ENCODE measurements at regions not wholly inside any gene's neighbourhood (a gene's known extent, or its start where the extent isn't known, plus 50 kb on each side); places are given as distances from the start of the nearest gene placed in this dataset.
"Not testable (repeated sequence)": the region's sequence is repeated elsewhere in the genome, so short reads cannot be mapped to it uniquely, and the experiment has no call there.

GRCh38 chr4:173696551-173696950, 166.5 kb upstream of the HAND2 start:
- FAIRE-seq = no peak

- no peak for FAIRE-seq
These were observed 166.0 kb upstream of the HAND2 start for GRCh38 chr4:173696011-173696410.

- no peak for FAIRE-seq
These were observed 155.8 kb upstream of the HAND2 start for GRCh38 chr4:173685831-173686210.

GRCh38 chr4:173685165-173685830, 155.3 kb upstream of the HAND2 start:
- FAIRE-seq = peak; percentile 60

GRCh38 chr4:173684223-173684622, 154.2 kb upstream of the HAND2 start:
- no peak for FAIRE-seq

- no peak for FAIRE-seq
These were observed 152.6 kb upstream of the HAND2 start for GRCh38 chr4:173682609-173683008.

- FAIRE-seq = no peak
These were observed 150.2 kb upstream of the HAND2 start for GRCh38 chr4:173680278-173680677.

- FAIRE-seq = no peak
These were observed 145.4 kb upstream of the HAND2 start for GRCh38 chr4:173675446-173675845.

- FAIRE-seq = no peak
These were observed 139.6 kb upstream of the HAND2 start for GRCh38 chr4:173669460-173670179.

GRCh38 chr4:173661001-173661400, 131.0 kb upstream of the HAND2 start:
- FAIRE-seq = no peak

- no peak for FAIRE-seq
These were observed 126.9 kb upstream of the HAND2 start for GRCh38 chr4:173656898-173657297.

GRCh38 chr4:173652283-173652931, 122.4 kb upstream of the HAND2 start:
- FAIRE-seq = no peak

- FAIRE-seq = no peak
These were observed 121.7 kb upstream of the HAND2 start for GRCh38 chr4:173651651-173652282.

GRCh38 chr4:173647902-173648301, 117.9 kb upstream of the HAND2 start:
- no peak for FAIRE-seq

- no peak for FAIRE-seq
These were observed 112.5 kb upstream of the HAND2 start for GRCh38 chr4:173642509-173642908.

GRCh38 chr4:173635395-173635794, 105.4 kb upstream of the HAND2 start:
- no peak for FAIRE-seq

- FAIRE-seq = no peak
These were observed 96.2 kb upstream of the HAND2 start for GRCh38 chr4:173626277-173626676.

- FAIRE-seq = not testable (repeated sequence)
These were observed 88.6 kb upstream of the HAND2 start for GRCh38 chr4:173618648-173619047.

- no peak for FAIRE-seq
These were observed 79.1 kb upstream of the HAND2 start for GRCh38 chr4:173609158-173609557.

GRCh38 chr4:173608632-173609031, 78.6 kb upstream of the HAND2 start:
- FAIRE-seq = not testable (repeated sequence)

- FAIRE-seq = no peak
These were observed 61.7 kb upstream of the HAND2 start for GRCh38 chr4:173591760-173592159.

GRCh38 chr4:173590697-173591096, 60.7 kb upstream of the HAND2 start:
- FAIRE-seq = no peak

- FAIRE-seq = no peak
These were observed 56.0 kb upstream of the HAND2 start for GRCh38 chr4:173585876-173586572.

All from endometrium (tissue), 2 donors.